OCI-LY1 (cell line): ENCODE measurements at regions not wholly inside any gene's neighbourhood (a gene's known extent, or its start where the extent isn't known, plus 50 kb on each side); places are given as distances from the start of the nearest gene placed in this dataset.

Experiments
- H2AFZ ChIP-seq: fragments of 200-600 bp; sonication (generic), shearing (Covaris generic); 2 replicates; pipeline ENCODE4 v1.6.0; 2014; ENCODE audit warnings: antibody characterized with exemption, mild to moderate bottlenecking, low read length
- H3F3A ChIP-seq: fragments of 200-600 bp; sonication (generic), shearing (Covaris generic); 2 replicates; pipeline ENCODE4 v1.6.0; 2014; ENCODE audit warnings: mild to moderate bottlenecking, antibody characterized with exemption, low read length, moderate library complexity; ENCODE audit not compliant: insufficient read depth
- H3K27ac ChIP-seq: fragments of 200-600 bp; sonication (generic); 2 replicates; pipeline ENCODE4 v1.5.1; 2014; ENCODE audit warnings: low read length, mixed run types, mild to moderate bottlenecking, low read depth; ENCODE audit not compliant: poor library complexity, severe bottlenecking
- H3K27me3 ChIP-seq: fragments of 200-600 bp; sonication (generic); 2 replicates; pipeline ENCODE4 v1.6.0; 2014; ENCODE audit warnings: antibody characterized with exemption, mild to moderate bottlenecking, low read length, moderate library complexity; ENCODE audit not compliant: insufficient read depth
- H3K36me3 ChIP-seq: fragments of 200-600 bp; sonication (generic); 2 replicates; pipeline ENCODE4 v1.6.1; 2014; ENCODE audit warnings: mild to moderate bottlenecking, antibody characterized with exemption, low read length, moderate library complexity, mixed read lengths; ENCODE audit not compliant: insufficient read depth
- H3K4me1 ChIP-seq: fragments of 200-600 bp; sonication (generic); 2 replicates; pipeline ENCODE4 v1.5.1; 2014; ENCODE audit warnings: mild to moderate bottlenecking, low read length, moderate library complexity; ENCODE audit not compliant: insufficient read depth, severe bottlenecking
- H3K4me2 ChIP-seq: fragments of 200-600 bp; sonication (generic), shearing (Covaris generic); 2 replicates; pipeline ENCODE4 v1.6.1; 2014; ENCODE audit warnings: low read length
- H3K4me3 ChIP-seq: fragments of 200-600 bp; sonication (generic); 2 replicates; pipeline ENCODE4 v1.5.1; 2014; ENCODE audit warnings: low read length, low read depth, mild to moderate bottlenecking, mixed read lengths; ENCODE audit not compliant: poor library complexity, severe bottlenecking
- H3K79me2 ChIP-seq: fragments of 200-600 bp; shearing (Covaris generic); 2 replicates; pipeline ENCODE4 v1.6.1; 2016; ENCODE audit warnings: mixed run types, low read length, mixed read lengths; ENCODE audit not compliant: insufficient read depth
- H3K9ac ChIP-seq: fragments of 200-600 bp; sonication (generic), shearing (Covaris generic); 2 replicates; pipeline ENCODE4 v1.6.1; 2014; ENCODE audit warnings: mild to moderate bottlenecking, low read length, mixed read lengths
- H3K9me2 ChIP-seq: fragments of 200-600 bp; sonication (generic), shearing (Covaris generic); 2 replicates; pipeline ENCODE4 v1.6.1; 2014; ENCODE audit warnings: low read depth, mild to moderate bottlenecking, low read length, mixed read lengths
- H3K9me3 ChIP-seq: fragments of 200-600 bp; shearing (Covaris generic); 2 replicates; pipeline ENCODE4 v1.6.1; 2014; ENCODE audit warnings: low read length, mixed read lengths
- H4K20me1 ChIP-seq: fragments of 200-600 bp; sonication (generic), shearing (Covaris generic); 2 replicates; pipeline ENCODE4 v1.6.0; 2016; ENCODE audit warnings: mild to moderate bottlenecking, low read length; ENCODE audit not compliant: insufficient read depth
- EZH2 ChIP-seq: fragments of 200-600 bp; sonication (generic), shearing (Covaris generic); IDR thresholded peaks from 2 replicates; pipeline ENCODE4 v1.8.0; 2017; ENCODE audit warnings: borderline replicate concordance, mixed run types, mild to moderate bottlenecking, antibody characterized with exemption, low read length, moderate library complexity, mixed read lengths
- TF ChIP-seq, protein P1 (sequence below): fragments of 200-600 bp; sonication (generic), shearing (Covaris generic); IDR thresholded peaks from 2 replicates; pipeline ENCODE4 v1.5.1; 2017; ENCODE audit warnings: mild to moderate bottlenecking, antibody characterized with exemption, low read length, moderate library complexity, mixed read lengths

DNA sequence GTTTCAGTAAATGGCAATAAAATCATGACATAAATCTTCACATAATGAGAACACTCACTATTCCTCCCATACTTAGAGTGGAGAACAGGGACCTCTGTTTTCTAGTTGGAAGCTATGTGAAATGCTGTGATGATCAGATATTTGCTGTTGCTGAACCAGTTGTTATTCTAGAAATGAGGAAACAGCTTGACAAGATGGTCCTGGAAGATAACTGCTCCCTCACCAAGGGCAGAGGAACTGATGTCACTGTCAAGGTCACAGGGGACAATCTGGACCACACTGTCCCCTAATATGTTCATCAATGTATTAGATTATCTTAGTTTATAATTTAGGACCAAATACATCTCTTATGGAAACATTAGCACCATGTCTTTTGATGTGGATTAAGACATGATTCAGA, 1173.3 kb downstream of the PCDH17 start:
- H4K20me1 ChIP-seq, result no peaks in the 10 kb centered on the region
- no peak overlapping the region for H3K27ac ChIP-seq
- no peaks in the 10 kb centered on the region for H3K79me2 ChIP-seq
- TF ChIP-seq, protein P1, sequence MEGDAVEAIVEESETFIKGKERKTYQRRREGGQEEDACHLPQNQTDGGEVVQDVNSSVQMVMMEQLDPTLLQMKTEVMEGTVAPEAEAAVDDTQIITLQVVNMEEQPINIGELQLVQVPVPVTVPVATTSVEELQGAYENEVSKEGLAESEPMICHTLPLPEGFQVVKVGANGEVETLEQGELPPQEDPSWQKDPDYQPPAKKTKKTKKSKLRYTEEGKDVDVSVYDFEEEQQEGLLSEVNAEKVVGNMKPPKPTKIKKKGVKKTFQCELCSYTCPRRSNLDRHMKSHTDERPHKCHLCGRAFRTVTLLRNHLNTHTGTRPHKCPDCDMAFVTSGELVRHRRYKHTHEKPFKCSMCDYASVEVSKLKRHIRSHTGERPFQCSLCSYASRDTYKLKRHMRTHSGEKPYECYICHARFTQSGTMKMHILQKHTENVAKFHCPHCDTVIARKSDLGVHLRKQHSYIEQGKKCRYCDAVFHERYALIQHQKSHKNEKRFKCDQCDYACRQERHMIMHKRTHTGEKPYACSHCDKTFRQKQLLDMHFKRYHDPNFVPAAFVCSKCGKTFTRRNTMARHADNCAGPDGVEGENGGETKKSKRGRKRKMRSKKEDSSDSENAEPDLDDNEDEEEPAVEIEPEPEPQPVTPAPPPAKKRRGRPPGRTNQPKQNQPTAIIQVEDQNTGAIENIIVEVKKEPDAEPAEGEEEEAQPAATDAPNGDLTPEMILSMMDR, result no peak
- no peak for TF ChIP-seq EZH2
- H3K27me3 ChIP-seq, result no peaks in the 10 kb centered on the region
- H3K4me1 ChIP-seq, result no peaks in the 10 kb centered on the region
- H3K36me3 ChIP-seq, result no peaks in the 10 kb centered on the region
- no peak overlapping the region for H3K9ac ChIP-seq
- no peaks in the 10 kb centered on the region for H3K9me3 ChIP-seq
- H2AFZ ChIP-seq, result no peak overlapping the region
- H3K9me2 ChIP-seq, result no peaks in the 10 kb centered on the region
- H3K4me3 ChIP-seq, result no peak overlapping the region
- no peaks in the 10 kb centered on the region for H3F3A ChIP-seq
- H3K4me2 ChIP-seq, result no peak overlapping the region

DNA sequence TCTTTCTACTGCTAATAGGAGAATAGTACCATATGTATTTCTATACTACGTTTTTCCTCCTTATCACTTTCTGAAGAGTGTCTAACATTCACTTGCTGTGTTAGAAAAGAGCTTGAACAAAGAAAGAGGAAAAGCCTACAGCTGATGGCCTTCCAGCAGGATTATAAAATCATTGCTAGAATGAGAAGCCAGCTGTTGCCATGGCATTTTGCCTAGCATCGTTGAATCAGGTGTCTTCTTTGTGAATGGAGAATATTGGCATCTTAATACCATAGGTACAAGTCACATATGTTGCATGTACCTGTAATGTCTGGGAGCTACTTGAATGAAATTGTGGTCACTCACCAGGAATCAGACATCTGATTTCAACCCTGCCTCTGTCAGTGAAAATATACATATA, 1174.9 kb downstream of the PCDH17 start:
- H4K20me1 ChIP-seq, result no peaks in the 10 kb centered on the region

DNA sequence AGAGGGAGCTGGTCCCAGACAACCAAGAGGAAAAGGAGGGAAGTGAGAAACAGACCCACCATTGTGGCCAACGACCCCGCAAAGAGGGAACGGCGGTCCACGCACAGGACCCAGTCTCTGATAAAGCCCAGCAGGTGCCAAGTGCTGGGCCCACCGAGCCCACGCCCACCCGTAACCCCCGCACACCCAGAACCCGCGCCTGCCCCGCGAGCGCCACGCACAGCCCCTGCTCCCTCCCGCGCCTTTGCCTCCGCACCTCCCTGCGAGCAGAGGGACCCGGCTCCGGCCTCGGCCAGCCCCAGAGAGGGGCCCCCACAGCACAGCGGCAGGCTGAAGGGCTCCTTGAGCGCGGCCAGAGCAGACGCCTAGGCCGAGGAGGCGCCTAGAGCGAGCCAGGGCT, 1192.2 kb downstream of the PCDH17 start:
- Histone ChIP-seq H3K36me3 (no peaks in the 10 kb centered on the region), H3K4me3 (no peak overlapping the region), H3K27me3 (no peaks in the 10 kb centered on the region), H2AFZ (no peak overlapping the region), H3F3A (no peaks in the 10 kb centered on the region), H3K4me1 (no peaks in the 10 kb centered on the region), H3K27ac (no peak overlapping the region), H3K9ac (no peak overlapping the region), H3K4me2 (no peak overlapping the region), H3K79me2 (no peaks in the 10 kb centered on the region), H3K9me3 (no peaks in the 10 kb centered on the region), H3K9me2 (no peaks in the 10 kb centered on the region), H4K20me1 (no peaks in the 10 kb centered on the region)
- TF ChIP-seq, protein P1, result no peak
- no peak for TF ChIP-seq EZH2

More for the DNA sequence above, 1174.9 kb downstream of the PCDH17 start:
- Histone ChIP-seq H3K36me3 (no peaks in the 10 kb centered on the region), H3K4me3 (no peak overlapping the region), H3K9ac (no peak overlapping the region), H3K4me1 (no peaks in the 10 kb centered on the region), H3F3A (no peaks in the 10 kb centered on the region), H3K27me3 (no peaks in the 10 kb centered on the region), H3K9me2 (no peaks in the 10 kb centered on the region), H2AFZ (no peak overlapping the region), H3K4me2 (no peak overlapping the region), H3K79me2 (no peaks in the 10 kb centered on the region), H3K27ac (no peak overlapping the region), H3K9me3 (no peaks in the 10 kb centered on the region)
- TF ChIP-seq EZH2, result no peak
- TF ChIP-seq, protein P1, result no peak
